Astrocyte (in vitro differentiated cells and primary cell): ENCODE measurements at regions not wholly inside any gene's neighbourhood (a gene's known extent, or its start where the extent isn't known, plus 50 kb on each side); places are given as distances from the start of the nearest gene placed in this dataset.
"Not testable (repeated sequence)": the region's sequence is repeated elsewhere in the genome, so short reads cannot be mapped to it uniquely, and the experiment has no call there.

Source experiments
- CTCF ChIP-seq: IDR thresholded peaks from 2 replicates; pipeline ENCODE4 v1.5.1; 2011; ENCODE audit warnings: low read depth, mild to moderate bottlenecking, inconsistent platforms, low read length, moderate library complexity; ENCODE audit not compliant: insufficient read depth
- EZH2 ChIP-seq: IDR thresholded peaks from 2 replicates; pipeline ENCODE4 v1.6.1; 2012; ENCODE audit warnings: mild to moderate bottlenecking, low read length, inconsistent platforms; ENCODE audit not compliant: insufficient read depth

- not testable (repeated sequence) for TF ChIP-seq CTCF, EZH2
These were observed 93.7 kb upstream of the ALDH3B2 start for GRCh38 chr11:67768001-67768730.
